ENCODE measurements at regions not wholly inside any gene's neighbourhood (a gene's known extent, or its start where the extent isn't known, plus 50 kb on each side); places are given as distances from the start of the nearest gene placed in this dataset.
"Not testable (repeated sequence)": the region's sequence is repeated elsewhere in the genome, so short reads cannot be mapped to it uniquely, and the experiment has no call there.

- DNase-seq, result no peak
Observed at GRCh38 chr5:96125231-96125891, 163.7 kb upstream of the ELL2 start.

- no peak for DNase-seq
Observed at GRCh38 chr5:96124589-96124988, 162.9 kb upstream of the ELL2 start.

- DNase-seq, result no peak
Observed at GRCh38 chr5:96123418-96123817, 161.8 kb upstream of the ELL2 start.

- no peak for DNase-seq
Observed at GRCh38 chr5:96121364-96121763, 159.7 kb upstream of the ELL2 start.

- no peak for DNase-seq
Observed at GRCh38 chr5:96120120-96120519, 158.5 kb upstream of the ELL2 start.

- DNase-seq, result no peak
Observed at GRCh38 chr5:96117771-96118651, 156.4 kb upstream of the ELL2 start.

- DNase-seq, result no peak
Observed at GRCh38 chr5:96115147-96115807, 153.6 kb upstream of the ELL2 start.

GRCh38 chr5:96114736-96115135 lies 153.1 kb upstream of the ELL2 start:
- DNase-seq, result no peak

GRCh38 chr5:96113170-96113939 lies 151.7 kb upstream of the ELL2 start:
- DNase-seq, result no peak

- DNase-seq, result no peak
Observed at GRCh38 chr5:96112703-96113102, 151.1 kb upstream of the ELL2 start.

GRCh38 chr5:96112123-96112670 lies 150.5 kb upstream of the ELL2 start:
- no peak for DNase-seq

- DNase-seq, result no peak
Observed at GRCh38 chr5:96111080-96111756, 149.6 kb upstream of the ELL2 start.

GRCh38 chr5:96110300-96110699 lies 148.6 kb upstream of the ELL2 start:
- no peak for DNase-seq

- not testable (repeated sequence) for DNase-seq
Observed at GRCh38 chr5:96108629-96109028, 147.0 kb upstream of the ELL2 start.

GRCh38 chr5:96103829-96104228 lies 142.2 kb upstream of the ELL2 start:
- not testable (repeated sequence) for DNase-seq

GRCh38 chr5:96101358-96102089 lies 139.9 kb upstream of the ELL2 start:
- DNase-seq, result no peak

GRCh38 chr5:96097488-96097887 lies 135.8 kb upstream of the ELL2 start:
- not testable (repeated sequence) for DNase-seq

- DNase-seq, result no peak
Observed at GRCh38 chr5:96096724-96097123, 135.1 kb upstream of the ELL2 start.

GRCh38 chr5:96094904-96095303 lies 133.3 kb upstream of the ELL2 start:
- DNase-seq, result no peak

GRCh38 chr5:96093890-96094381 lies 132.3 kb upstream of the ELL2 start:
- DNase-seq, result no peak

- DNase-seq, result no peak
Observed at GRCh38 chr5:96093340-96093739, 131.7 kb upstream of the ELL2 start.
